GM21528 (cell line): ENCODE measurements at regions not wholly inside any gene's neighbourhood (a gene's known extent, or its start where the extent isn't known, plus 50 kb on each side); places are given as distances from the start of the nearest gene placed in this dataset.

Experiments used
- ATAC-seq: cut with Tn5 transposase; IDR thresholded peaks from one replicate; pipeline ENCODE4 v1.9.1; 2021; ENCODE audit warnings: mild to moderate bottlenecking, moderate library complexity; ENCODE audit not compliant: unreplicated experiment, low FRiP score

- peak; percentile 96 for ATAC-seq
These were observed 146.8 kb downstream of the SH3BGRL2 start for GRCh38 chr6:79777713-79778579.

GRCh38 chr6:79776076-79776475, 144.9 kb downstream of the SH3BGRL2 start:
- no peak for ATAC-seq

GRCh38 chr6:79775222-79775621, 144.1 kb downstream of the SH3BGRL2 start:
- ATAC-seq, result no peak

DNA sequence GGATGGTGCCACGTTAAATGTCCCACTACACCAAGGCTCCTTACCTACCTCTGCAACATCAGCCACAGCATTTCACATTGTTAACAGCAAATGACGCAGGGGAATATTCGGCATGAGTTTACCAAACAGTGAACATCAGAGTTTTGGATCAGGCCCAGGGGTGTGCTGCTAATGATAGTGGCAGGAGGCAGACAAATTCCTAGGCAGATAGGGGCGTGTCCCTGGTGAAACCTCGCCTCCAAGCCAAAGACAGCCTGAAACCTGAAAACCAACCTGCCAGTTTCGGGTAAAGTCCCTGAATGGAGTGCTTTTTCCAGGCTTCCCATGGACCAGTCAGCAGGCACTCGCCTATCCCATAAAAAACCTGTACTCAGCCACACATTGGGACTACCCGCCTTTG, 133.6 kb downstream of the SH3BGRL2 start:
- no peak for ATAC-seq

GRCh38 chr6:79763301-79763700, 132.2 kb downstream of the SH3BGRL2 start:
- no peak for ATAC-seq

DNA sequence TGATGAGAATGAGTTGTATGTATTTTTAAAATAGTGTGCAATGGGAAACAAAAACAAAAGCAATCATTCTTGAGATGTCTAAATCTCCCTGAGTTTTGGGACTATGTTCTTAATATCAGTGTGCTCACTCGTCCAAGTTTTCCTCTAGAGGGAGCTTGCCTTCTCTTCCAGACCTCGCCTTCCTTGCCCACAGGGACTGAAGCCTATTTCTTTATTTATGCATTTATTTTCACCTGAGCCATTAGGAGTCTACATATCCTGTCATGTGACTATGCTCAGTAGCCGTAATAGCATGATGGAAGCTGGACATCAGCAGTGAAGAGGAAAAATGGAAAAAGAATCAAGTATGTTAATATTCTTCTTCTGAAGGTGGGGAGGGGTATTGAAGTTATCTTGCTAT, 131.2 kb downstream of the SH3BGRL2 start:
- ATAC-seq, result no peak

DNA sequence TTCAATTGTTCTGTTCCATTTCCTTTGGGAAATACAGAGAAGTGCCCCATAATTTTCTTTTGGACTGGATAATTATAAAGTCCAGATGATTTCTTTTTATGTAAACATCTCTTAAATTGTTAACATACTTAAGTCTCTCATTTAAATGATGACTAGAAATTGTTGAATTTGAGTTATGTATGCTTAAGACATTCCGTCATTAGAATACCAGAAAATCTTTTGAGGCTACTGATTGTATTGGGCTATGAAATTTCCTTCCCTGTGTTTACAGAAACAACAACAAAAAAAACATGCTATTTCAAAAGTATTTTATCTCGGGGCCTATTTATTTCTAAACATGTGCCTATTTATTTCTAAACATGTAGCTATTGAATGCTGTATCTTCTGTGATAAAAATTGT, 125.4 kb downstream of the SH3BGRL2 start:
- ATAC-seq, result no peak

- no peak for ATAC-seq
These were observed 124.8 kb downstream of the SH3BGRL2 start for GRCh38 chr6:79755967-79756366.
